ENCODE measurements at regions not wholly inside any gene's neighbourhood (a gene's known extent, or its start where the extent isn't known, plus 50 kb on each side); places are given as distances from the start of the nearest gene placed in this dataset.

GRCh38 chr12:27865421-27865820 lies 85.4 kb upstream of the MANSC4 start:
- TF ChIP-seq CTCF (IDR thresholded peaks at IDR 0.05; ENCODE audit: low read depth, low read length) (no peak), EZH2phosphoT487 (IDR thresholded peaks at IDR 0.05; ENCODE audit: low read depth) (no peak)

All from OCI-LY3 (cell line).